Stimulated activated CD4-positive, alpha-beta T cell treated with anti-CD3 and anti-CD28 coated beads, Interleukin-12 subunit alpha, Interleukin-12 subunit beta, amount 100 ng/mL, for 48 hours (primary cell): ENCODE measurements at regions not wholly inside any gene's neighbourhood (a gene's known extent, or its start where the extent isn't known, plus 50 kb on each side); places are given as distances from the start of the nearest gene placed in this dataset.

Experiments used
- DNase-seq, 3 donors: peaks; one replicate each; pipeline ENCODE4 v3.0.0-alpha.2; 2020; ENCODE audit warnings: low read depth in 2 of 3, low spot score in 1 of 3

GRCh38 chr2:43171789-43172188 lies 54.6 kb downstream of the ZFP36L2 start:
- DNase-seq = no peak

- no peak for DNase-seq
Observed at GRCh38 chr2:43170405-43171105, 55.9 kb downstream of the ZFP36L2 start.

GRCh38 chr2:43169987-43170386 lies 56.4 kb downstream of the ZFP36L2 start:
- DNase-seq = peak; percentile 63 to 77 (median 67)

GRCh38 chr2:43169099-43169945 lies 57.1 kb downstream of the ZFP36L2 start:
- DNase-seq = no peak

GRCh38 chr2:43168016-43168369 lies 58.4 kb downstream of the ZFP36L2 start:
- DNase-seq = no peak

GRCh38 chr2:43165378-43166069 lies 60.9 kb downstream of the ZFP36L2 start:
- DNase-seq = no peak

GRCh38 chr2:43164686-43165085 lies 61.7 kb downstream of the ZFP36L2 start:
- DNase-seq = no peak

GRCh38 chr2:43163584-43164270 lies 62.7 kb downstream of the ZFP36L2 start:
- DNase-seq = no peak

GRCh38 chr2:43162511-43162776 lies 64.0 kb downstream of the ZFP36L2 start:
- DNase-seq = no peak

GRCh38 chr2:43161650-43162510 lies 64.5 kb downstream of the ZFP36L2 start:
- no peak for DNase-seq

GRCh38 chr2:43160778-43161177 lies 65.6 kb downstream of the ZFP36L2 start:
- DNase-seq = no peak

- DNase-seq = no peak
Observed at GRCh38 chr2:43159797-43160196, 66.6 kb downstream of the ZFP36L2 start.

- DNase-seq = peak in 2 of 3 donors; percentile 47 to 54
Observed at GRCh38 chr2:43158259-43158880, 68.0 kb downstream of the ZFP36L2 start.

GRCh38 chr2:43157506-43158246 lies 68.7 kb downstream of the ZFP36L2 start:
- no peak for DNase-seq

- no peak for DNase-seq
Observed at GRCh38 chr2:43155851-43156411, 70.5 kb downstream of the ZFP36L2 start.

- no peak for DNase-seq
Observed at GRCh38 chr2:43154685-43155084, 71.7 kb downstream of the ZFP36L2 start.

- no peak for DNase-seq
Observed at GRCh38 chr2:43152741-43153647, 73.4 kb downstream of the ZFP36L2 start.

GRCh38 chr2:43152186-43152585 lies 74.2 kb downstream of the ZFP36L2 start:
- DNase-seq = no peak
